ENCODE measurements at regions not wholly inside any gene's neighbourhood (a gene's known extent, or its start where the extent isn't known, plus 50 kb on each side); places are given as distances from the start of the nearest gene placed in this dataset.

DNA sequence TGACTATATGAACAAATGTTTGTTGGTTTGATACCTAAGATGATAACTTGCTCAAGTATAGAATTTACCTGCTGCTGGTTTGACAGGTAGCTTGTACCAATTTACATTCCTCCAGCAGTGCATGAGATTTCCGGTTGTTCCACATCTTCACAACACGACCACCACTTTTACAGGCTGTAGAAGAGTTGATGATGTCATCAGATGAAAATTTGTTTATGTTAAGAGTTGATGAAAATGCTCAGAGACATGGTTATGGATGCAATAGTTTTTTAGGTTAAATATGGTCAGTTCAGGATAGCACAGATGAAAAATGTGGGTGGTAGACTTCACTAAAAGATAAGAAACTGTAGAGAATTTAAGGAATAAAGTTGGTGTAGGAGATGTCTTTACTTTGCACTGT, 468.3 kb downstream of the PCDH18 start:
- TF ChIP-seq, protein P1, sequence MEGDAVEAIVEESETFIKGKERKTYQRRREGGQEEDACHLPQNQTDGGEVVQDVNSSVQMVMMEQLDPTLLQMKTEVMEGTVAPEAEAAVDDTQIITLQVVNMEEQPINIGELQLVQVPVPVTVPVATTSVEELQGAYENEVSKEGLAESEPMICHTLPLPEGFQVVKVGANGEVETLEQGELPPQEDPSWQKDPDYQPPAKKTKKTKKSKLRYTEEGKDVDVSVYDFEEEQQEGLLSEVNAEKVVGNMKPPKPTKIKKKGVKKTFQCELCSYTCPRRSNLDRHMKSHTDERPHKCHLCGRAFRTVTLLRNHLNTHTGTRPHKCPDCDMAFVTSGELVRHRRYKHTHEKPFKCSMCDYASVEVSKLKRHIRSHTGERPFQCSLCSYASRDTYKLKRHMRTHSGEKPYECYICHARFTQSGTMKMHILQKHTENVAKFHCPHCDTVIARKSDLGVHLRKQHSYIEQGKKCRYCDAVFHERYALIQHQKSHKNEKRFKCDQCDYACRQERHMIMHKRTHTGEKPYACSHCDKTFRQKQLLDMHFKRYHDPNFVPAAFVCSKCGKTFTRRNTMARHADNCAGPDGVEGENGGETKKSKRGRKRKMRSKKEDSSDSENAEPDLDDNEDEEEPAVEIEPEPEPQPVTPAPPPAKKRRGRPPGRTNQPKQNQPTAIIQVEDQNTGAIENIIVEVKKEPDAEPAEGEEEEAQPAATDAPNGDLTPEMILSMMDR (IDR thresholded peaks at IDR 0.05), result no peak
- no peak for TF ChIP-seq POLR2AphosphoS5 (IDR thresholded peaks at IDR 0.05; ENCODE audit: insufficient read depth in 1 of 2, low read depth in 1 of 2)

All from vagina (tissue), 2 donors.